ENCODE measurements at regions not wholly inside any gene's neighbourhood (a gene's known extent, or its start where the extent isn't known, plus 50 kb on each side); places are given as distances from the start of the nearest gene placed in this dataset.
"Not testable (repeated sequence)": the region's sequence is repeated elsewhere in the genome, so short reads cannot be mapped to it uniquely, and the experiment has no call there.

DNA sequence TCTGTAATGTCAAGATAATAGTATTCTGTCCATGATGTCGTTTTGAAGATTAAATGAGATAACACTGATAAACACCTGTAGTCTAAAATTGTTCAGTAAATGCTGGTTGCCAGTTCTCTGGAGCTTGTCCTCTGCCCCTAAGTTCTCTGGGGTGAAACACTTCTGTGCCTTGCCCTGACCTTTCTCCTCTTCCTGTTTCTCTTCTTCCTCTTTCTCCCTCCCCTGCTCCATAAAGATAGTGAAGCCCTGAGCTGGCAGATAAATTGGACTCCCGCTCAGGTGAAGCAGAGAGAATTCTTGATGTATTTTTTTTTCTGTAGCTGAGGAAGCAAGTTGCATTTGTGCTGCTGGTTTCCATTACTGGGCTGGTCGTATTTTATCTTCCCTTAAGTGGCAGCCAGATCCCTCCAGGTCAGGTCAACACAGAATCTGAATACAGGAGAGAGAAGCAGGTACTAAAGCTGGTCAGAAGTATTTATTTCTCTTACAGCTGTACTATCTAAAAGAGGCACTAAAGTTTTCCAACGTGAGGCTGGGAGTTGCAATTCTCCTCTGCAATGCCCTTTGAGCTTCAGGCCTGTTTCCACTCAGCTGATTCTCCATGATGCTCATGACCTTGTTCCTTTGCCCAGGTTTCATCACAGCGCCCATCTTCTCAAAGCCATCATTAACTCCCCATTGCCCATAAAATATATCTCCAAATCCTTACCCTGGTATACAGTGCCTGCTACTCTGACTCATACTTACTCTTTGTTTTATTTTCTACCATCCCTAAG is 319.3 kb upstream of the CFAP20DC start:
- ATAC-seq: no peak
- TF ChIP-seq, protein P1, sequence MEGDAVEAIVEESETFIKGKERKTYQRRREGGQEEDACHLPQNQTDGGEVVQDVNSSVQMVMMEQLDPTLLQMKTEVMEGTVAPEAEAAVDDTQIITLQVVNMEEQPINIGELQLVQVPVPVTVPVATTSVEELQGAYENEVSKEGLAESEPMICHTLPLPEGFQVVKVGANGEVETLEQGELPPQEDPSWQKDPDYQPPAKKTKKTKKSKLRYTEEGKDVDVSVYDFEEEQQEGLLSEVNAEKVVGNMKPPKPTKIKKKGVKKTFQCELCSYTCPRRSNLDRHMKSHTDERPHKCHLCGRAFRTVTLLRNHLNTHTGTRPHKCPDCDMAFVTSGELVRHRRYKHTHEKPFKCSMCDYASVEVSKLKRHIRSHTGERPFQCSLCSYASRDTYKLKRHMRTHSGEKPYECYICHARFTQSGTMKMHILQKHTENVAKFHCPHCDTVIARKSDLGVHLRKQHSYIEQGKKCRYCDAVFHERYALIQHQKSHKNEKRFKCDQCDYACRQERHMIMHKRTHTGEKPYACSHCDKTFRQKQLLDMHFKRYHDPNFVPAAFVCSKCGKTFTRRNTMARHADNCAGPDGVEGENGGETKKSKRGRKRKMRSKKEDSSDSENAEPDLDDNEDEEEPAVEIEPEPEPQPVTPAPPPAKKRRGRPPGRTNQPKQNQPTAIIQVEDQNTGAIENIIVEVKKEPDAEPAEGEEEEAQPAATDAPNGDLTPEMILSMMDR (IDR thresholded peaks at IDR 0.05): no peak
- Histone ChIP-seq H3K27me3 (no peaks in the 10 kb centered on the region), H3K36me3 (no peaks in the 10 kb centered on the region), H3K4me3 (no peak overlapping the region), H3K9me3 (no peaks in the 10 kb centered on the region), H3K27ac (no peak overlapping the region), H3K4me1 (peaks cover 0 to 6% of the 10 kb centered on the region in 2 donors)
- no peak for DNase-seq
- intact Hi-C loops (cut with DNase I): no loop called here

DNA sequence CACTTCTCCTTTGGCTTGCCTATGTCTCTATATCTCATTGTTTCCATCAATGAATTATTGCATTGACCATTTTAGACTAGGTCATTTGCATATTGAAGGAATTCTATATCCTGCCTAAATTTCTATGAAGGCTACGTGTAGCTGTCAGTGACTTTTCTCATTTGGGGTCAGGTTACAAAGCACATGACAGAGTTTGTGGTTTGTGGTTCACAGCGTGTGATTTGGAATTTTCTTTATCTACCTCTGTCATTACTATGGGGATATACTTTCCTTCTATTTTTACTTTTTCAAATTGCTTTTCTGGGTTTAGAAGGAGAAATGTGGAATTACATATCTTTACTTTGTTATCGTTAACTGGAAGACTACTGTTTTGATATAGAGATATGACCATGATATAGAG is 317.3 kb upstream of the CFAP20DC start:
- Histone ChIP-seq H3K4me3 (no peak overlapping the region), H3K27me3 (no peaks in the 10 kb centered on the region), H3K36me3 (no peaks in the 10 kb centered on the region), H3K27ac (no peak overlapping the region), H3K9me3 (no peaks in the 10 kb centered on the region), H3K4me1 (peaks cover 0 to 6% of the 10 kb centered on the region in 2 donors)
- TF ChIP-seq, protein P1 (IDR thresholded peaks at IDR 0.05): no peak
- no peak for ATAC-seq
- intact Hi-C loops (cut with DNase I): no loop called here
- DNase-seq: no peak

DNA sequence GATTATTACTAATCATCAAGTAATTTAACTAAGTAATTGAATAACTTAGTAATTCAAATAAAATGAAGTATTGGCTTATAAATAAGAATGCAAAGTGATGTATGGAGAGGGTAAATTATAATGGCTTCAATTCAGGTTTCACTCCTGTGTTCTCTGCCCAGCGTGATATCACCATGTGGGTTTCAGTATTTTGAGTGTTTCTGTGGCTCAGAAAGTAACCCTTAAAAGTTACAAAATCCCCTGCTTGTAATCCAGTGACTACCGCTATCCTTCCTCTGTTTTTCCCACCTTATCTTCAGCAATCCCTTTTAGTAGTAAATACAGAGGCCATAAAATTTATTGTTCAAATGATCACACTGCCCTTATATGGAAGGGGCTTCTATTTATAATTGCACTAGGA is 316.4 kb upstream of the CFAP20DC start:
- DNase-seq: no peak
- TF ChIP-seq, protein P1 (IDR thresholded peaks at IDR 0.05): no peak
- Histone ChIP-seq H3K36me3 (no peaks in the 10 kb centered on the region), H3K9me3 (no peaks in the 10 kb centered on the region), H3K4me3 (no peak overlapping the region), H3K27me3 (no peaks in the 10 kb centered on the region), H3K4me1 (peaks cover 0 to 6% of the 10 kb centered on the region in 2 donors), H3K27ac (no peak overlapping the region)
- ATAC-seq: no peak
- intact Hi-C loops (cut with DNase I): no loop called here

DNA sequence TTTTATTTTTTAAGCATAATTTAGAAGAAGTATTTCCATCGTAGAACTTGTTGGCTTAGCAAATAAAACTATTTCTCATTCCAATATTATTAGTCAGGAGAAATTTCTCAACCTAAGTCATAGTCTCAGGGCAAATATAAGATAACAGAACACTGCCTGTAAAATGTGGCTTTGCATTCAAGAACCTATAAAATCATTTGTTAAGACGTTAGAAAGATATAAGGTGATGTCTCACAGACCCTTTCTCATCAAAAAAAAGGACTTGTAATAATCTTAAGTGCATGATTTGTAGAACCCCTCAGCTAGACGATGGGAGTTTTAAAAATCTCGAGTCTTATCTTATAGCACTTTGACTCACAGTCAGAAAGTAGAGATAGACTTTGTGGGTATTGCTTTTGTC is 314.7 kb upstream of the CFAP20DC start:
- no peaks in the 10 kb centered on the region for H3K36me3 ChIP-seq
- intact Hi-C loops (cut with DNase I): no loop called here

DNA sequence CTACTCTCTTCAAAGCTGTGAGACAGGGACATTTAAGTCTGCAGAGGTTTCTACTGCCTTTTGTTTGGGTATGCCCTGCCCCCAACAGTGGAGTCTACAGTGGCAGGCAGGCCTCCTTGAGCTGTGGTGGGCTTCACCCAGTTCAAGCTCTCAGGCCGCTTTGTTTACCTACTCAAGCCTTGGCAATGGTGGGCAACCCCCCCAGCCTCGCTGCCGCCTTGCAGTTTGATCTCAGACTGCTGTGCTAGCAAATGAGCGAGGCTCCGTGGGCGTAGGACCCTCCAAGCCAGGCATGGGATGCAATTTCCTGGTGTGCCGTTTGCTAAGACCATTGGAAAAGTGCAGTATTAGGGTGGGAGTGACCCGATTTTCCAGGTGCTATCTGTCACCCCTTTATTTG is 310.5 kb upstream of the CFAP20DC start:
- H3K4me3 ChIP-seq; H3K9me3 ChIP-seq; ATAC-seq; H3K27me3 ChIP-seq; H3K4me1 ChIP-seq; H3K36me3 ChIP-seq; intact Hi-C loops (cut with DNase I); DNase-seq; H3K27ac ChIP-seq: not testable (repeated sequence)

More for the DNA sequence above, 314.7 kb upstream of the CFAP20DC start:
- no peak overlapping the region for H3K4me3 ChIP-seq
- no peak for ATAC-seq
- TF ChIP-seq, protein P1 (IDR thresholded peaks at IDR 0.05): no peak
- no peak for DNase-seq
- no peaks in the 10 kb centered on the region for H3K9me3 ChIP-seq
- H3K27ac ChIP-seq: no peak overlapping the region
- no peaks in the 10 kb centered on the region for H3K27me3 ChIP-seq
- H3K4me1 ChIP-seq: peaks cover 0 to 6% of the 10 kb centered on the region in 2 donors

DNA sequence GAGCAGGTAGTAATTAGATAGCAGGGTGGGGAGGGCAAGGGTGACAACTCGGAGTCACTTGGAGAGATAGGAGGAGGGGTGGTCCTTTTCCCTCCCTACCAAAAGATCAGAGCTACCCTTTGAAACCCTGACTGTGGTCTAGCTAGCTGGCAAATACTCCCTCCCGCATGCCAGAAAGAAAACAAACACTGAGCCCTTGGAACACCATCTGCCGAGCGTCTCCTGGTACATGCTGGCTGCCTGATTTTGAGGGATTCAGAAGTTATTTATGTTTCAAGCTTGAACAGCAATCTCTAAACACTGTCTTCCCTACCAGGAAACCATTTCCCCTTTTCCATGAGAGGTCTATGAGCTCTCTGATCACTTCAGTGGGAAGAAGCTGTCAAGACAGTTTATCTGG is 291.6 kb upstream of the CFAP20DC start:
- Histone ChIP-seq H3K4me1 (no peaks in the 10 kb centered on the region), H3K4me3 (no peak overlapping the region), H3K9me3 (no peaks in the 10 kb centered on the region), H3K27ac (no peak overlapping the region), H3K36me3 (no peaks in the 10 kb centered on the region), H3K27me3 (no peaks in the 10 kb centered on the region)
- TF ChIP-seq, protein P1 (IDR thresholded peaks at IDR 0.05): no peak
- no peak for ATAC-seq
- intact Hi-C loops (cut with DNase I): no loop called here
- DNase-seq: no peak
